Right ventricle myocardium superior (tissue), 1 donor: ENCODE measurements at regions not wholly inside any gene's neighbourhood (a gene's known extent, or its start where the extent isn't known, plus 50 kb on each side); places are given as distances from the start of the nearest gene placed in this dataset.
"Not testable (repeated sequence)": the region's sequence is repeated elsewhere in the genome, so short reads cannot be mapped to it uniquely, and the experiment has no call there.

ENCODE experiments used
- ATAC-seq: fragments of 200-7000 bp; cut with Tn5 transposase; one replicate; pipeline ENCODE4 v1.9.1; 2020; ENCODE audit warnings: mild to moderate bottlenecking; ENCODE audit not compliant: poor library complexity
- DNase-seq: peaks from one replicate; pipeline ENCODE4 v3.0.0-alpha.2; 2020
- intact Hi-C: fragments of 100-400 bp; cut with DNase I; formaldehyde crosslinking; loops from one replicate; pipeline ENCODE4 v1.11.2; 2022
- donor health status: DM: no; HTN: yes; CAD: no; lungs with severe emphysema.

GRCh38 chr12:18888047-18888446, 150.1 kb downstream of the CAPZA3 start:
- DNase-seq (peak; percentile 36), ATAC-seq (peak; percentile 77)
- intact Hi-C loops = no loop called here

- ATAC-seq, DNase-seq, intact Hi-C loops: not testable (repeated sequence)
Observed at GRCh38 chr12:18890621-18891020, 152.7 kb downstream of the CAPZA3 start.

GRCh38 chr12:18895540-18895939, 157.6 kb downstream of the CAPZA3 start:
- ATAC-seq = no peak
- intact Hi-C loops = no loop called here
- DNase-seq = no peak

- ATAC-seq = peak; percentile 23
- intact Hi-C loops = no loop called here
- DNase-seq = peak; percentile 79
Observed at GRCh38 chr12:18895946-18896345, 158.0 kb downstream of the CAPZA3 start.

- DNase-seq = no peak
- intact Hi-C loops = no loop called here
- ATAC-seq = no peak
Observed at GRCh38 chr12:18897823-18898222, 159.9 kb downstream of the CAPZA3 start.

GRCh38 chr12:18898470-18898869, 160.6 kb downstream of the CAPZA3 start:
- no peak for DNase-seq
- no peak for ATAC-seq
- intact Hi-C loops = no loop called here

- no peak for ATAC-seq
- intact Hi-C loops = no loop called here
- no peak for DNase-seq
Observed at GRCh38 chr12:18899162-18899561, 161.2 kb downstream of the CAPZA3 start.

GRCh38 chr12:18899678-18900317, 161.9 kb downstream of the CAPZA3 start:
- ATAC-seq (peak; percentile 78), DNase-seq (no peak)
- intact Hi-C loops = no loop called here

- no peak for DNase-seq
- intact Hi-C loops = no loop called here
- no peak for ATAC-seq
Observed at GRCh38 chr12:18905134-18905533, 167.2 kb downstream of the CAPZA3 start.

- ATAC-seq (peak; percentile 22), DNase-seq (no peak)
- intact Hi-C loops = no loop called here
Observed at GRCh38 chr12:18906395-18906794, 168.5 kb downstream of the CAPZA3 start.

GRCh38 chr12:18907127-18907526, 169.2 kb downstream of the CAPZA3 start:
- no peak for DNase-seq
- intact Hi-C loops = no loop called here
- ATAC-seq = peak; percentile 45

- DNase-seq = no peak
- intact Hi-C loops = no loop called here
- peak; percentile 86 for ATAC-seq
Observed at GRCh38 chr12:18907728-18908127, 169.8 kb downstream of the CAPZA3 start.

- DNase-seq (peak; percentile 48), ATAC-seq (peak; percentile 64)
- intact Hi-C loops = no loop called here
Observed at GRCh38 chr12:18908191-18908590, 170.3 kb downstream of the CAPZA3 start.

GRCh38 chr12:18919871-18920511, 182.1 kb downstream of the CAPZA3 start:
- DNase-seq = no peak
- intact Hi-C loops = no loop called here
- no peak for ATAC-seq

GRCh38 chr12:18922851-18923250, 184.9 kb downstream of the CAPZA3 start:
- intact Hi-C loops = no loop called here
- ATAC-seq (no peak), DNase-seq (no peak)

GRCh38 chr12:18923721-18924120, 185.8 kb downstream of the CAPZA3 start:
- ATAC-seq (no peak), DNase-seq (no peak)

GRCh38 chr12:18926188-18926587, 188.3 kb downstream of the CAPZA3 start:
- ATAC-seq (no peak), DNase-seq (no peak)
- intact Hi-C loops = no loop called here

More at GRCh38 chr12:18923721-18924120, 185.8 kb downstream of the CAPZA3 start:
- intact Hi-C loops = no loop called here

- intact Hi-C loops = no loop called here
- ATAC-seq = no peak
Observed at GRCh38 chr12:18932211-18932610, 194.3 kb downstream of the CAPZA3 start.

GRCh38 chr12:18932715-18933114, 194.8 kb downstream of the CAPZA3 start:
- DNase-seq (no peak), ATAC-seq (peak; percentile 29)
- intact Hi-C loops = no loop called here

More at GRCh38 chr12:18932211-18932610, 194.3 kb downstream of the CAPZA3 start:
- DNase-seq = no peak

- intact Hi-C loops = no loop called here
- ATAC-seq (no peak), DNase-seq (no peak)
Observed at GRCh38 chr12:18935371-18935965, 194.1 kb upstream of the PLEKHA5 start.
